ENCODE measurements at regions not wholly inside any gene's neighbourhood (a gene's known extent, or its start where the extent isn't known, plus 50 kb on each side); places are given as distances from the start of the nearest gene placed in this dataset.
A peak's percentile ranks its signal among the peaks of the same experiment; 100 is the strongest.

DNA sequence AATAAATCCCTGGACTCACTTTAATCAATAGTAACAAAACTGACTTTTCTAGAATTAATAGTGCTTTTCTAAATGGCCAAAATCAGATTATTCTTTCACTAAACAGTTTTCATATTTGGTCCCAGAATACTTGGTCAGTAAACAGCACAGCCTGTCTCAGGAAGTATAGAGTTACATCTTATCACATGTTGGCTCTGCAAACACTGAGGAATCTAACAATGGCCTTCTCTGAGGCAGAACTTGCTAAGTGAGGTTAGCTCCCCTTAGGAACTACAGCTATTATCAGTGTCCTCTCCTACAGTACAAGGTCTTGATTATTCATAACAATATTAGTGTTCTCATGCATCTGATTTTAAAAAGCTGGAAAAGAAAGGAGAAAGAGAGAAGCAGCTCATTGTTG is 1622.8 kb downstream of the HACE1 start:
- DNase-seq, result no peak

DNA sequence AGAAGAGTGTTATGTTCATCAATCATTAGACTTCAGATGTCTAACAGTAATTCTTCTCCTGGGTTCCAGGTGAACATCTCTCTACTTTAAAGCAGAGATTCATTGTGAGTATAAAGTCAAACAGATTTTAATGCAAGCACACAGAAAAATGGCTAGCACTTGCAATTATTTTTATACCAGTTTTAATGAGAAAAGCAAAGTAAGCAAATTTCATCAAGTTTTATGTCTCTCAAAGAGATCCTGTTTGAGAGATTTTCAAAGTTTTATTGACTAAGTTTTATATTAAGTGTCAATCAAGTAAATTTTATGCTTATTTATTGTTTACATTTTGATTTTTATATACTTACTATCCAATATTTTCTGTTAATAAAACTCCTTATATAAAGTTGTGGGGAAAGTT is 1628.5 kb downstream of the HACE1 start:
- DNase-seq, result no peak

DNA sequence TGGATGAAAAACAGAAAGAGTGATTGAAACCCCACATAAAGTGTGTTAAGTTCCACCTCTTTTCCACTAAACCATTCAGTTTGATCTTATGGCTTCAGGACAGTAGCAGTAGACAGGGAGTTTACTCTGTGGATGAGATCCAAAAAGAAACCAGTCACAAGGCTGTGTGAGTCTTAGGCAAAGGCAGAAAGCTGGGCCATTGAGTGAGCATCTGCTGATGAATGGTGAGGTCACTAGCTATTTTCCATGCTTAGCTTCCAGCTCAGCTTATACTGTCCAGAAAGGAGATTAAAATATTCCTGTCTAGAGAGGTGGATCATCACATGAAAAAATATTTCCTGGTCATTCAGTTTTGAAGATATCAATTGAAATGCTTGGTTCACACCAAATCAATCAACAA is 1643.9 kb downstream of the HACE1 start:
- no peak for DNase-seq

DNA sequence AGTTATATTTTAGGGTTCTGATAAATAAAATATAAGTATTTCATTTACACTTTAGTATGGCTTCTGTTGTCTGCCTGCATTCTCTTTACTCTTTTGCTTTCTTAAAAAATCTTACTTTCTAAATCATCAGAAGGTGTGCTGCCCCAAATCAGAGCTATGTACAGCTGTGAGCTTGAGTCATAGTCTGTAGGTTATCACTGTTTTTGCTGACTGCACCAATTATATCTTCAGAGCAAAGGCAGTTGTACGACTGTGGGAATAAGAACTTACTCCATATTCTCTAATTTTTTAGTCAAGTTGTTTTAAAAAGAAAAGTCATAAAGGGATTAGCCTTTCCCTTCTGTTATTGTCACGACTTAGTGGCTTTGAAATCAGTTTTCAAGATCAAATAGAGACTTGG is 1649.0 kb downstream of the HACE1 start:
- DNase-seq, result no peak

DNA sequence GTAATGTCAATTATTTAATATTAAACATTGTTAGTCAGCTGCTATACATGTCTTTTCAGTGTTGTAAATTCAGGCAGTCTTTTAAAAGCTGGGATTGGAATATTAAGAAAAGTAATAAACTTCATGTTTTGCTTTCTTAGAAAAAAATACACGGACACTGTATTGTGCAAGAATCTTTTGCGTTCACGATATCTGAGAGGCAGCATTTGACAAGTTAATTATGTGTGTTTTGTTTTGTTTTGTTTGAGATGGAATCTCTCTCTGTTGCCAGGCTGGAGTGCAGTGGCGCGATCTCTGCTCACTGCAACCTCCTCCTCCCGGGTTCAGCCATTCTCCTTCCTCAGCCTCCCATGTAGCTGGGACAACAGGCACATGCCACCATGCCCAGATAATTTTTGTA is 1661.3 kb downstream of the HACE1 start:
- no peak for DNase-seq

DNA sequence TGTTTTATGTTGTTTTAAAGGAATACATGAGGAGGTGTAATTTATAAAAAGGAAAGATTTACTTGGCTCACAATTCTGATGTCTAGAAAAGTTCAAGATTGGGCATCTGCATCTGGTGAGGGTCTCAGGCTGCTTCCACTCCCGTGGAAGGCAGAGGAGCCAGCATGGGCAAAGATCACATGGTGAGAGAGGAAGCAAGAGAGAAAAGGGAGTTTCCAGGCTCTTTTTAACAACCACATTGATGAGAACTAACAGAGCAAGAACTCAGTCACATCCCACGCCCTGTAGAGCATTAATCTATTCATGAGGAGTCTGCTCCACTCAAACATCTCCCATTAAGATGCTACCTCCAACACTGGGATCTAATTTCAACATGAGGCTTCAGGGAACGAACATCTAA is 1666.3 kb downstream of the HACE1 start:
- no peak for DNase-seq

DNA sequence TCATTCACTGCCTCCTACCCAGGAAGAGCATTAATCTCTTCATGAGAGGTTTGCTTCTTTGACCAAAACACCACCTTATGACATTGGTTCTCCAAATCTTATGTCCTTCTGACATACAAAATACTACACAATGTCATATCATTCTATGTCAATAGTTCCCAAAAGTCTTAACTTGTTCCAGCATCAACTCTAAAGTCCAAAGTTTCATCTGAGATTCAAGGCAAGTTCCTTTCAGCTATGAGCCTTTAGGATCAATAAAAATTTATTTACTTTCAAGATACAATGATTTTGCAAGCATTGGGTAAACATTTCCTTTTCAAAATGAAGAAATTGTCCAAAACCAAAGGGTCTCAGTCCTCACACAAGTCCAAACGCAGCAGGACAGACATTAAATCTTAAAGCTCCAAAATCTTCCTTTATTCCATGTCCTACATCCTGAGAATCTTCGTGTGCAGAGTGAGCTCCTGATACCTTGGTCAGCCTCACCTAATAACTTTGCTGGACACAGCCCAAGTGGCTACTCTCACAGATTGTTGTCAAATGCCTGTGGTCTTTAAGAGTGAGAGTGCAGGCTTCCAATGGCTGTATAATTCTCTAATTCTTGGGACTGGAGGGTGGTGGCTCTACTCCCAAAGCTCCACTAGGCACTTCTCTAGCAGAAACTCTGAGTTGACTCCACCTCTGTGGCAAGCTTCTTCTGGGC is 1668.2 kb downstream of the HACE1 start:
- DNase-seq, result no peak

DNA sequence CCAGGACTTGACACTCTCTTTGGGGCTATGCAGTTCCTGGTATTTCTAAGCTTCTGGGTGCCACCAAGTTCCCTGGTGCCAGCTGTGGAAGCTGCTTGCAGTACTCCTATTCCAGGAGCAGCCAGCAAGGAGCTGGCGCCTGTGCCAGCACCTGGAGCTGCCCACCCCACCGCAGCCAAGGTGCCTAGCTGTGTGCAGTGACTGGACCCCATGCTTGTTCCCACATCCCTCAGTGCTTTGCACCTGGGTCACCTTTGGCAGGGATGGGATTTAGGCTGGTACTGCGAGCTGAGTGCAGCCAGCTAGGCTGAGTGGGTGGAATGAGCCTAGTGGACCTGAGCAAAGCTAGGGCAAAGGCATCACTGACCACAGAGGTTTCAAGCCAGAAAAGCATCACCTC is 1674.9 kb downstream of the HACE1 start:
- DNase-seq, result no peak

DNA sequence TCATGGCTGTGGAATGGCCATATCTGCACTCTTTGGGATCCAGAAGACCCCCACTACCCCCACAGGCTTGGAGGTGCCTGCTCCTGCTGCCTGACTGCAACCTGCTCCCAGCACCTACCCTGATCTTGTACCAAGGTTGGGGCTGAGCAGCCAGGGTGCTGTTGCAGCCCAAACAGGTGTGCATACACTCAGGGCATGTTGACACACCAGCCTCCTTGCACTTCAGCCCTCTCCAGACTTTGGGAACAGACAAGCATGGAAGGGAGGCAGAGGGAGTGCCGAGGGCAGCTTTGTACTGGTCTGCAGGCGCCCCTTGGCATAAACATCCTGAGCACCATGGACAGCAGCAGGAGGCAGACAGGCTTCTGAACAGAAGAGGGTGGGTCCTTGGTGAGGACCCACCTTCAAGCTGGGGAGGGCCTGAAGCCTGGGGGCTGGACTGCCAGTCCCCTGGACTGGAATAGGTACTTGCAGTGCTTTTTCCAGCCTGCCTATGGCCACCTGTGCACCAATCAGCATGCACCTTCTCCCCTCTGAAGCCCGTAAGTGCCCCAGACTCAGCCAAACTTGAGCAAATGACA is 1675.8 kb downstream of the HACE1 start:
- DNase-seq, result no peak

DNA sequence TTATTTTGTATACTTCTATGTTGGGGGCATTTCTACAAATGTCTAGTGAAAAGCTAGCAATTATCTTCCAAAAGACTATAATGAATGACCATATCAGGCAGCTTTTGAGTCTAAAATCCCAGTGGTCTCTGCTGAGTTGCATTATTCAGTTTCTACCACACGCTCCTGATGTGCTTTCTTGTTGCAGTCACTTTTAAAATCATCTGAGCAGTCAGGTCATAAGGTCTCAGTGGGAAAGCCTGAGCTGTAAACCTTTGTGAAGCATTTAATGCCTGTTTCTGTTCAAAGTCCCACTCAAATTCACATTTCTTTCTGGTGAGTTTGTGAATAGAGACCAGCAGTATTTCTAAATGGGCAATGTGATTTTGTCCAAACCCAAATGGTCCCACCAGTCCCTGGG is 1681.5 kb downstream of the HACE1 start:
- DNase-seq, result no peak

DNA sequence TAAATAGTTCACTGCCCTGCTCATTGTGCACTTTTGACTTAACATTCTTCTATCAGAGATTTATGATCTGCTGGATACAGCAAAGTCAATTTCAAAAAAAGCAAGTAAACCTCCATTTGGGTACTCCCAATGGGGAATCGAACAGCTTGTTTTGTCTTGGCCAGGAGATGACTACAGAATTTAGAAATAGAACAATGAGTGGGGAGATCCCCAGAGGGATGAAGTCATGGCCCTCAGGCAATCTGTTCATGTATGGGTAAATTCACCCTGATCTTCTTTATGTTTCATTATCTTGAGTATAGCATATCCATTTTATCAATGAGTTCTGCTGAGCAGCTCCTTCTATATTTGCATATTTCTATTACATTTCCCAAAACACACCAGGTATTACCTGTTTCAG is 1681.9 kb downstream of the HACE1 start:
- no peak for DNase-seq

DNA sequence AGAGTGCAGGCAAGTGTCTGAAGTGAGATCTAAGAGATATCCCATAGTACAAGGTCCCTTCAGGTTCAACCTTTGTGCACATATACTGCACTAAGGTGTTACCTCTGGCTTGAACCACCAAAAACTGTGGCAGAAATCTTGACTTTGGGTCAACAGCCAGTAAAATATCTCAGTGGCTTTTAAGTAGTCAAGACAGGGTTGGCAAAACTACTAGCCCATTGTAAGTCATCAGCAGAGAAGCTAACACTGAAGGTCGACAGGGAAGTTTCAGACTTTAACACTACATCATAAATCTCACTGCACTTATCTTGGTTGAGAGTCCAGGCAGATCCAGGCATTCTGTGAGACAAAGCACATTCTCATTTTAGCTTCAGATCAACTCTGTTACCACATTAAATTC is 1684.7 kb downstream of the HACE1 start:
- no peak for DNase-seq

DNA sequence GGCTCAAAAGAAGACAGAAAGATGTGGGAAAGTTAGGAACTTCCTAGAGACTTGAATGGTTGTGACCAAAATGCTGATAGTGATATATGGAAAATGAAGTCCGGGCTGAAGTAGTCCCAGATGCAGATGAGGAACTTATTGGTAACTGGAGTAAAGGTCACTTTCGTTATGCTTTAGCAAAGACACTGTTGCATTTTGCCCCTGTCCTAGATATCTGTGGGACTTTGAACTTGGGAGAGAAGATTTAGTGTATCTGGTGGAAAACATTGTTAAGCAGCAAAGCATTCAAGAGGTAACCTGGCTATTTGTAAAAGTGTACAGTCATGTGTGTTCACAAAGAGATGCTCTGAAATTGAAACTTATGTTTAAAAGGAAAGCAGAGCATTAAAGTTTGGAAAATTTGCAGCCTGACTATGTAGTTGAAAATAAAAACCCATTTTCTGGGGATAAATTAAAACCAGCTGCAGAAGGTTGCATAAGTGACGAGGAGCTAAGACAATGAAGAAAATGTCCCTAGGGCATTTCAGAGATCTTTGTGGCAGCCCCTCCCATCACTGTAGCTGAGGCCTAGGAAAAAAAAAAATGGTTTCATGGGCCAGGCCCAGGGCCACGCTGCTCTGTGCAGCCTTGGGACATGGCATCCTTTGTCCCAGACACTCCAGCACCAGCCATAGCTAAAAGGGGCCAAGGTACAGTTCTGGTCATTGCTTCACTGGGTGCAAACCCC is 1692.2 kb downstream of the HACE1 start:
- no peak for DNase-seq

DNA sequence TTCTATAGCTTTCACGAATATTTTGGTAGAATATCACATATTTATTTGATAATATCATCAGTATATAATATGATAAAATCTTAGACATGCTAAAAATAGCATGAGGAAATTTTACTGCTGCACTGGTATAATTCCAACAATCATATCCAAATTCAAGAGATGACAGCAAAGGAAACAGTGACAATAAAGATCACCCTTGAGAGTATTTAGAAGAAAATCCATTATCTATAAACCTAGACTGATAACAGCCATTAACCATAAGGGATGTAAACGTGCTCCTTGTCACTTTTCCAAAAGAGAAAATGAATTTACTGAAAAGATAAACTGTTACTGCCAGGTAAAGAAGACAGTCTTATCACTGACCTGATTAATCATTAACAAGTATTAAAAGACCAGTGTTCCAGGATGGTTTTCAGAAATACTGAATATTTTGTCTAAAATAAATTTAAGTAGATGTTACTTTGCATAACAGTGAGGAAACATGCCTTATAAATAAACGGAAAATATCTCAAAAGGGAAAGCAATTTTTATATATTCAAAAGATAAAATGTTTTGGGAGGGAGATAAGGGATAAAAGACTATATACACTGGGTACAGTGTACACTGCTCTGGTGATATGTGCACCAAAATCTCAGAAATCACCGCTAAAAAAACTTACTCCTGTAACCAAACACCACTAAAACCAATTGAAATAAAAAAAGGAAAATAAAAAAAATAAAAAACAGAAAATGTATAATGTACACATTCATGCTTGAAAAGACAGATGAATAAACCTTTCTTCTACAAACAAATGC is 1704.7 kb downstream of the HACE1 start:
- no peak for DNase-seq

DNA sequence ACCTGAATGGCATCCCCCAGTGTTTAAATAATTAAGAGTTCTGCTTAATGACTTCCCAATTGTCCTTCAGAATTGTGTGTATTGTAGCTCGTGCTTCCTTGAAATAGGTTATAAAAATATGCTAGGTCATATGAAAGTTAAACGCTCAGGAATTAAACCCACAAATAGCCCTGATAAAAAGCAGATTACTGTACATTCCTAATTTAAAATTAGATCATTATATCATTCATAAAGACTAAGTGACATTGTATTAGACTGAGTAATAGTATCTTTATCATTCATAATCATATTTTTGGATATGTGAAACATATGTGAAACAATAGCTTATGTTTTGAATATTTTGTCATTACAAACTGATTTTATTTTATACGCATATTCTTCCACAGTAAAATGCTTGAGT is 1706.7 kb downstream of the HACE1 start:
- DNase-seq, result no peak

DNA sequence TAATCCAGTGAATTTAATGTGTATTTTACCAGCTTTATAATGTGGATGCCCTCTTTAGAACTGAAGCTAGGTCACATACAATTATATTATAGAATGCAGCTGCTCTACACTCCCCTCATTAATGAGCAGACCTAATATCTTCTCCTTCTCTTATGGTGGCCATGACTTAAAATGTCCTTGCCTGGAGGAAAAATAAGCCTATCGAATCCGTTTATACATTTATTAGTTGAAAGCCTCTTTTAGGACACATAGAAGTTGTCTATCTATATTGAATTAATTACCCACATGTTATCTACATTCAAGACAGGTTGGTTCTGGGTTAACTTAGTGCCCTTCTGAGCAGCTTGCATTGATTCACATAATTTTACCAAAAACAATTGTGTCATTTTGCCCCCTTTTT is 1716.8 kb downstream of the HACE1 start:
- DNase-seq, result no peak

DNA sequence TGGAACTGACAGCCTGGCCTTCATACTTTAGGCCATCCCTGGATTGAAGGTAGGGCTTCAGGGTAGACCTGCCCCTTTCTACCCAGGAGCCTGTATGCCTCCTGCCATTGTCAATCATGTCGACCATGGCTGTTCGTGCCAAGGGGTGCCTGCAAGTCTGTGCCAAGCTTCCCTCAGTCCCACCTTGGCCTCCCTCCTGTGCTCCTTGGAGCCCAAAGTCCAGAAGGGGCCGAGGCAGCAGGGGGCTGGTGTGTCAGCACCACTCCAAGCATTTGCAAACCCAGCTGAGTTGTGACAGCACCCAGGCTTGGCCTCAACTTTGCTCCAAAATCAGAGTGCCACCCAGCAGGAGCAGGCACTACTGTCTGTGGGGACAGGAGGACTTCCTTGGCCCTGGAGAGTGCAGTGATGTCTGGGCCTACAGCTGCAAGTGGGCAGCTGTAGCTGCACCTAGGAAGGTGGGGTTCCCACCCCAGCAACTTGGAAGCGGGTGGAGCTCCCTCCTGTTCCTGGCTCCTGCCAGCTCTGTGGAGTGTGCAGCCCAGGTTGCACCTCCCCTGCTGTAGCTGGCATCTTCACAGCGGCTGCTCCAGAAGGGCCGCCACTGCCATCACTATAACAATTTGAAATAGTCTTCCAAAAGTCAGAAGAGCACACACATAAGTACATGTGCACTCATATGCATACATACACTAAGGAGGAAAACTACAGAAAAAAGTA is 1719.3 kb downstream of the HACE1 start:
- DNase-seq, result no peak

DNA sequence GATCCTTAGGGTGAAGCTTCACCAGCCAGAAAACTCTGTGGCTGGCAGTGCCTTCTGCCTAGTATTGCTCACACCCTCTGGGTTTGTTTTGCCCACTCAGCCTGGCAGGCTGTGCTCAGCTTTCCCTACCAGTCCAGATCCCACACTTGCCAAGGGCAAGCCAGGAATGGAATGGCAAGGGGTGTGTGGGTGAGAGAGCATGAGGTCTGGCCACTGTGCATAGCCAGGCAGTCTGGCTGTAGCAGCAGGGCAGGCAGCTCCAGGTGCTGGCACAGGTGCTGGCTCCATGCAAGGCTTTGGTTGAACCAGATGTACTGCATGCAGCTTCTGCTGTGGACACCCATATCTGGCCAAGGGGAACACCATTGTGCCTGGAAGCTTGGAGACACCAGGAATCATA is 1720.3 kb downstream of the HACE1 start:
- no peak for DNase-seq

DNA sequence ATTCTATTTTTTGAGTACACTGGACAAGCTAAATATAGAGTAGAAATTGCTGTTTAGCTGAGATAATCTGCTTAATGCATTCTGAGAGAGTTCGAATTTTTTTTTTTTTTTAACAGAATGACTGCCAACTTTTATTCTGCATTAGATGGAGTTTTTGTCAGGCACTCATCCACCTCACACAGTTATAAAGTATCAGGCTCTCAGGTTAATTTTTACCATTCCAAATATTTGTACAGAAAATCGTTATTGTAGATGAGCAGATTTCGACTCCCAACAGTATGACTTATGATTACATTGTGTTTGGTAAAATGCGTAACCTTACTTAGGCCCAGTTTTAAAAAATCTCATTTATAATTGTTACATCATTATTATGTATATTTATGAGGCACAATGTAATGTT is 1731.0 kb downstream of the GRIK2 start:
- DNase-seq, result no peak

DNA sequence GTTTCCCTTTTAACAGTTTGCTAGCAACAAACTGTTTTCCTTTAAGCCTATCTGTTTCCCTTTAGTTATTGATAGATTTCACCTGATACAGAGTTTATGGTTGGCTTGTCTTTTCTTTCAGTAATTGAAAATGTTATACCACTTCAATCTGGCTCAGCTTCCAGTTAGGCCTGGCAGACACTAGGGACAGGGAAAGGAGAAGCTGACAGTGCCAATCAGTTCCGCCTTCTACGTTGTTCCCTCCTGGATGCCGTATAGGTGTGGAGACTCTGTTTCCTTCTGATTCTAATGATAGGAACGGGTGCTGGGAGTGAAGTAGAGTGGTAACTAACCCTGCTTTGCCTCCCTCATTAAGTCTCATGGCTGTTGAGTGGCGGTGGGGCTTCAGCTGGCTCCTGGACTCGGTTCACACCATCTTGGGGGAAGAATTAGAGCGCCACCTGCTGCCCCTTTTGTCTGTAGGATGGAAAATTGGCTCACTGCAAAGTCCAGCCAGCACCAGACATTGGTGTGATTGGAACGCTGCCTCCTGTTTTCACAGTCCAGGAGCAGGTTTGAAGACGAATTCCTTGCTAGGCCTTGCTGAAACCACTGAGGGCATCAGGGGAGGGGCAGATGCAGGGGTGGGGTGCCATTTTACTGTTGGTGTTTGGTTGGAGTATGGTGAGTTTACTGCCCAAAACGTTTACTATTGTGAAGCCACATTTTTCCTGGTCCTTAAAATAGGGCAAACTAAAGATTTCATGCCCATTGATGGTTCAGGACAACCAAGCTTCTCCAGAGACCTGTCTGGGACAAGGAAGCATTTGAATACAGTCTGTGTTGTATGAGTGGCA is 1729.5 kb downstream of the GRIK2 start:
- DNase-seq, result peak; percentile 25

DNA sequence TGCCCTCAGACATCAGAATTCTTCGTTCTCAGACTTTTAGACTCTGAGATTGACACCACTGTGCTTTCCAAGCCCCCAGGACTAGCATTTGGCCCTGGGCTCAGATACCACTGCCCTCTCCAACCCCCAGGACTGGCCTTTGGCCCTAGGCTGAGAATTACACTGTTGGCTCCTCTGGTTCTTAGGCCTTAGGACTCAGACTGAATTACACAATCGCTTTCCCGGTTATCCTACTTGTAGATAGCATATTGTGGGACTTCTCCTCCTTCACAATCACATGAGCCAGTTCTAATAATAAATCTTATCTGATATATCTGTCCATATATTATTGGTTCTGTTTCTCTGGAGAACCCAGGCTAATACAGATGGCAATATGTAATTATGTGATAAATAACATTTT is 1725.5 kb downstream of the GRIK2 start:
- no peak for DNase-seq

DNA sequence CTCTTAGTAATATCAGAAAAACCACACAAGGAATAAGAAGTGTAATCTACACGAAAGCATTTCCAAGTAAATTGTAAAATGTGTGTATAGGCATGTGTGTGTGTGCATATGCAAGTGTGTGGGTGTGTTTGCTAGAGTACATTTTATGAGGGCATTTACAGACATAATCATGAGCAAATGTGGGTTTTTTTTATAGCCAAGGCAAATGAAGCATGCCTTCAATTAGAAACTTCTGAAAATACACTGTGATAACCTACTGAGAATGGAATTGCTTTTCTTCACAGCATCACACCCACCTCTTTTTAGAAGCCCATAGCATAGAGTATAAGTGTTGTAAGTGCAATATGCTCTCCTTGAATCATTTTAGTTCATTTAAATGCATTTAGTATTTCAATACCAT is 1721.1 kb downstream of the GRIK2 start:
- DNase-seq, result no peak

All from NCI-H2227 treated with DMSO at 0.1 percent for 48 hours (cell line).